HG03565 (cell line): ENCODE measurements at regions not wholly inside any gene's neighbourhood (a gene's known extent, or its start where the extent isn't known, plus 50 kb on each side); places are given as distances from the start of the nearest gene placed in this dataset.

ENCODE experiments used
- ATAC-seq: cut with Tn5 transposase; IDR thresholded peaks from one replicate; pipeline ENCODE4 v1.9.1; 2021; ENCODE audit warnings: mild to moderate bottlenecking, moderate library complexity; ENCODE audit not compliant: unreplicated experiment

DNA sequence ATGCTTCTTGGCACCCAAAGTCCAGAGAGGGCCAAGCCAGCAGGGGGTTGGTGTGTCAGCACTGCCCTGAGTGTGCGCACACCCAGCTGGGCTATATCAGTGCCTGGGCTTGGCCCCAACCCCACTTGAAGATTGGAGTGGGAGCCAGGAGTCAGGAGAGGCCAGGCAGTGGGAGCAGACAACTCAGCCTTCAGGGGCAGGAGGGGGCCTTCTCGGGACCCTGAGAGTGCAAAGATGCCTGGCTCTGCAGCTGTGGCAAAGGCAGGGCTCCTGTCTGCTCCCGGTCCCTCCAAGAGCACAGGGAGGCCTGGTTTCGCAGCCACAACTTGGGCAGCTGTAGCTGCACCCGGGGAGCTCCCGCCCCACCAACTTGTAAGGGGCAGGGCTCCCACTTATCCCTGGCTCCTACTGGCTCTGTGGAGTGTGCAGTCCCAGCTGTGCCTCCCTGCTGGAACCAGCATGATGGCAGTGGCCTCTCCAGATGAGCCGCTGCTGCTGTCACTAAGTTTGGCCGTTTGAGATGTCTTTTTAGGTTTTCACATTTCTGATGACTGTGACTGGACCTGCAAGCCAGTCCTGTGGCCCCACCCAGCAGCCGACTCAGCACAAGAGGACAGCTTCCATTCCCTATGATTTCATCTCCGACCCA lies 148.8 kb upstream of the HS6ST1 start:
- no peak for ATAC-seq

DNA sequence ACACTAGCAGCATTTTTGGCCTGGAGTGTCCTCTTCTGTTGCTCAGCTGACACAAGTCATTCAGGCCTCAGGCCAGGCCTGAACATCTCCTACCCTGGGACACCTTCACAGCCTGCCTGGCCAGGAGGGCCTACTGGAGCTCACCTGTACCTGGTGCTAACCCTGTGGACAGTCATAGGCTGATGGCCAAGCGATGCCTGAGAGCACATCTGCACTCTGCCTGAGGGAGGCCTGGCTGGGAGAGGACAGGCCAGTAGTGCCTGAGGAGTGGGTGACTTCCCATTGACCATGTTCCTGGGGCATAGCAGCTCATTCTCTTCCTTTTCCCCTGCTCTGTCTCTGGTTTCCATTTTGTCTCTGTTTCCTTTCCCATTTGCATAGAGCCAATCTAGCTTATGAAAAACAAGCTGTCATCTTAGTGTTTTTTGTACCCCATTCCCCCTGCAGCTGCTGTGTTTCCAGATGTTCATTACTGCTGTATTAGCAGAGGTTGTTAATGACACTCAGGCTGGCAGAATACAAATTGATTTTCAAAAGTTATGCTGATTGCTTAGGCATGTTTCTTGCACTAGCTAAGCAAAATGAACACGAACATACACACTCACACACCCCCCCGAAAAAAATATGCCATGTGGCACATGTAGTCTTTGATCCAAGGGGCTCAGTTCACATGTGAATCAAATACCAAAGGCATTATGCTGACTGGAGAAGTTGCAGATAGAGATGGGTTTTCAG lies 149.7 kb upstream of the HS6ST1 start:
- ATAC-seq, result no peak

DNA sequence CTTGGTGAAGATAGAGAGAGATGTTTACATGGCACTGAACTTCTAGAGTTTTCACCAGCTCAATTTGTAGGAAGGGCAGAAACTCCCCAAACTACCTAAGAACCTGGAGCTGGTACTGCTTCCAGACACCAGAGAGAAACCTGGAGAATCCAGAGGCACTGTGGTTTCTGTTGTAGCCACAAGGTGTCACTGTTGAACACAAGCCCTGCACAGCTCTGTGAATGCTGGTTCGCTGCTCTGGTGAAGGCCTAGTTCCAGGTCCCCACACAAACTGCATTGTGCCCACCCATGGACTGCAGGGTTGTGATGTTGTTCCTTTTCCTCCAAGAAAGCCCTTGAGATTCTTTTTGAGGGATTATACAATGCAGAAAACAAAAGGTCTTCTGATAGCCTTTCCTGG lies 150.5 kb upstream of the HS6ST1 start:
- no peak for ATAC-seq

DNA sequence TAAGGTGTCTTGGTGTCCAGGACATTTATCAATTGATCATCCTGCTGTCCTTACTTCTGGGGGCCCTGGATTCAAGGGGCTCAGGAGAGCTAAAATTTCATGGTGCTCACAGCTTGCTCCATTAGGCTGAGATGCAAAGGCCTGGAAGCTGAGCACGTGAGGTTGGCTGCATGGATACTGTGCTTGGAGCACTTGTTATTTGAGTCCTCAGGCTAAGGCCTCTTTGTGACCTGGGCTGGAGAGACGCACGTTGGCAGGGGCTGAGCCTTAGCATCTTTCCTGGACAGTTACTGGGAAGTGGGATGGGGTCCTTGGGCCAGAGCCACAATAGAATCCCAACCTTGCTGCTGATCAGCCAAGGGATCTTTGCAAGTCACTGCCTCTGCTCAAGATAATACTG lies 151.2 kb upstream of the HS6ST1 start:
- ATAC-seq, result no peak

DNA sequence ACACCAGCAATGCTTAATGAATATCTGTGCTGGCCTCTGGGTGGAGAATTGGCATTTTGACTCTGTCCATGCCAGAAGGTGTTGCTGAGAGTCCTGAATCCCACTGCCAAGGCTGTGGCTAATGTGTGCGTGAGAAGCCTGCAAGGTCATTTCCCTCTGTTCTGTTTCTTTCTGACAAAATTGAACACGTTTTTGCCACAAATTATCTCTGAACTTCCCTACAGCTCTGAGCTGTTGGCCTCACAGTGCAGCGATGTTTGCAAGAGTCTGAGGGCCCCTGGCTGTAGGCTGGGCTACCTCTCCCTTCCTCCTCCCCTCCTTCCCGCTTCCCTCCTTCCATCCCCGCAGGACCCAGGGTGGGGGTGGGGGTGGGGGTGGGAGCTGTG lies 154.1 kb upstream of the HS6ST1 start:
- peak; percentile 20 for ATAC-seq

DNA sequence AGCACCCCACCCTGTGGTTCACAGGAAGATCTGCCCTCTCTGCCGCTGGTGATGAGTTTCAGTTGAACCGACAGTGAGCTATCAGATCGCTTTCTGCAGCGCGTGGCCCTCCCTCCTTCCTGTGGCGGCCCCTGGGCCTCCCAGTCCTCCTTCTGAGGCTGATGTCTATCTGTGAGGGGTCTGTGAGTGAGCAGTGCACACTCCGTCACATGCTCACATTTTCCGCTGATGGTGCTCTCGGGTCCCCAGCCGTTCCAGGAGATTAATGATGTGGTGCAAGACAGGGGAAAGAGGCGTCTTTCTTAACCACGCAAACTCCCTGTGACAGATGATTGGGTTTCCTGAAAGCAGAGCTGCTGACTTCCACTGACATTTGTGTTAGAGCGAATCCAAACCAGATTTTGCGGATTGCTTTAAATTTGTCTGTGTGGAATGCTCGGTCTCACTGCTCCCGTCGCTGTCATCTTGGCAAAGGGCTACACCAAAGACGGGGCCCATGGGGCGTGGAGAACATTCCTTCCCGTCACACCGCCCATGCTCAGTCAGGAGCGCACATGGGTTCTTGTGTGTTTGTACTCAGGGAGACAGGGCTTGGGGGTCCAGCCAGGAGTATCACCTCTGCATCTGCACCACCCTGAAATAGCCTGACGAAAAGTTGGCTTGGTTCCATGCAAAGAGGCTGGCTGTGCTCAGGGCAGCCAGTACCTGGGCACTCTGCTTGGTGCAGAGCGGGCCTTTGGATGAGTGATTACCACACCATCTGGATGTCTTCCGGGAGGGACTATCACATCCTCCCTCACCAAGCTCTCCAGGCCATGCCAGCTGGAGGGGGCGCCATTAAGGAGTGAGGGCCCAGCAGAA lies 154.7 kb upstream of the HS6ST1 start:
- ATAC-seq, result peak; percentile 85

DNA sequence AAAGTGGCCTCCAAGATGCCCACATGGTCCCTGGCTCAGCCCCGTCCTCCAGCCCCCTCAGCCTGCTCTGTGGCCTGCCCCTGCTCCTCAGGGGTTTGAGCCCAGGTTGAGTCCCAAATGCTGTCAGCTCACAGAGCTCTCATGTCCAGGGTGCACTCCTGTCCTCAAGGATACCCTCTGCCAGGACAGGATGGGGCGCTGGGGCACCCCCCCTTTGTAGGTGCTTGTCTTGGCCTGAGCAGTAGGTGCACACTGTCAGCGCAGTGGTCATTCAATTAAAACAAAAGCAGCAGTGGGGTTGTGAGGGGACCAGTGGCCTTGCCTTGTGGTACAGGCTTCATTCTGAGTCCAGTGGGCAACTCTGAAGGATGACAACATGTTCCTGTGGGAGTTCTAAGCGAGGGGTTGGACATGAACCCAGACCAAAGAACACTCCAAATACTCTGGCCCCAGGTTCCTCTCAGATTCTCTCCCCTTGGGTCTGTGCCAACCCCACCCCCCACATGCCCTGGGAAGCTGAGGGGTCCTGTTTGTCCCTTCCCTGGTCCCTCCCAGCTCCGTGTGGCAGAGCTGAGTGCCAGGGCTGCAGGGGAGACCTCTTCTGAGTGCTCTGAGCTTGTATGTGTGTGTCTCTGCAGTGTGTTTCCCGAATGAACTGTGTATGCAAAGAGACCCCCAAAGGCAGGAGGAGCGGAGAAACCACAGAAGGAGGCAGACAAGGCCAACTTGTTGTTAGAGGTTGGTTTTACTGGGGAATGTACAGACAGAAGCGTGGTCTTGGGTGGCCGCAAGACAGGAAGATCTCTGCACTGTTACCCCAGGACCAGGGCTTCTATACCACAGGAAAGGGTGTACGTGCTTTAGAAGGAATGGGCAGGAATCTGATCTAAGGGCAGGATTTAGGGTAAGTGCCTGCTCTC lies 155.6 kb upstream of the HS6ST1 start:
- no peak for ATAC-seq

DNA sequence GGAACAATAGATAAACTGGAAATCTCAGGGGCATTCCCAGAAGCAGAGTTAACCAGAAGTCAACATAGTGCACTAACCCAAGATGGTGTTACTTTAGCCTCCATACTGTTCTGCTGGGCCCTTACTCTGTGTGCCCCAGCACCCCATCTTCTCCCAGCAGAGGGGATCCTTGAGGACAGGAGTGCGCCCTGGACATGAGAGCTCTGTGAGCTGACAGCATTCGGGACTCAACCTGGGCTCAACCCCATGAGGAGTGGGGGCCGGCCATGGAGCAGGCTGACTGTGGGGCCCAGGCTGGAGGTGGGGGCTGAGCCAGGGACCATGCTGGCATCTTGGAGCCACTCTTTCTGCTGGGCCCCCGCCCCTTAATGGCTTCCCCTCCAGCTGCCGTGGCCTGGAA lies 156.3 kb upstream of the HS6ST1 start:
- no peak for ATAC-seq

DNA sequence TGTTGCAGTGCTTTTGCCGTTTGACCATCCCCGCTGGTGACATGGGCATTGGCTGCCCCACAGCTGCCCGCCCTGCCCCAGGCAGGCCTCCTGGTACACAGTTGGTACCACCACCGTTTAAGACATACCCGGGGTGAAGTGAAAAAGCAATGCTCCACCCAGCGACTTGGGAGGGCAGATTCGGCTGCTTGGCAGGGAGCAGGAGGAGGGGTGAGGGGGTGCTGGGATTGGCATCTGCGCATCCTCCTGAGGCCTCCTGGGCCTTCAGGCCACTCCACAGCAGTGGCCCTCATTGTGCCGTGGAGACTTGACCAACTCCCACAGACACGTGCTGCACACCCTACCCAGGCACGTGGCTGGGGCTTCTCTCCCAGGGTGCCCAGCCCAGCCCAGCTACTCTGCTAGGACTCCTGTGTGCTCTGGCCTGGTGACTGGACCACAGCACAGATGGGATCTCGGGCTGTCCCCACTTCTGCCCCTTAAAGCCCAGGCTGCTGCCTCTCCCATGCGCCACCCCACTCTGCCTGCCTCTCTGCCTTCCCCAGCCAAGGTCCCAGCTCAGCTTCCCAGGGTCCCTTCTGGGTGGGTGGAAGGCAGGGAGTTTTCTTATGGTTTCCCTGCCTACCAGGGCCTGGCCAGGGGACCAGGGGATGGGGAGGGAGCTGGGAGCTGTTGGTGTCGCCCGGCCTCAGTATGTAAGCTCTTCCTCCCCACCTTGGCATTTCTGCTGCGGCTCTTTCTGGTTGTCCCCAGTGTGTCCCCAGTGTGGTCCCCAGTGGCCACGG lies 157.0 kb upstream of the HS6ST1 start:
- no peak for ATAC-seq

DNA sequence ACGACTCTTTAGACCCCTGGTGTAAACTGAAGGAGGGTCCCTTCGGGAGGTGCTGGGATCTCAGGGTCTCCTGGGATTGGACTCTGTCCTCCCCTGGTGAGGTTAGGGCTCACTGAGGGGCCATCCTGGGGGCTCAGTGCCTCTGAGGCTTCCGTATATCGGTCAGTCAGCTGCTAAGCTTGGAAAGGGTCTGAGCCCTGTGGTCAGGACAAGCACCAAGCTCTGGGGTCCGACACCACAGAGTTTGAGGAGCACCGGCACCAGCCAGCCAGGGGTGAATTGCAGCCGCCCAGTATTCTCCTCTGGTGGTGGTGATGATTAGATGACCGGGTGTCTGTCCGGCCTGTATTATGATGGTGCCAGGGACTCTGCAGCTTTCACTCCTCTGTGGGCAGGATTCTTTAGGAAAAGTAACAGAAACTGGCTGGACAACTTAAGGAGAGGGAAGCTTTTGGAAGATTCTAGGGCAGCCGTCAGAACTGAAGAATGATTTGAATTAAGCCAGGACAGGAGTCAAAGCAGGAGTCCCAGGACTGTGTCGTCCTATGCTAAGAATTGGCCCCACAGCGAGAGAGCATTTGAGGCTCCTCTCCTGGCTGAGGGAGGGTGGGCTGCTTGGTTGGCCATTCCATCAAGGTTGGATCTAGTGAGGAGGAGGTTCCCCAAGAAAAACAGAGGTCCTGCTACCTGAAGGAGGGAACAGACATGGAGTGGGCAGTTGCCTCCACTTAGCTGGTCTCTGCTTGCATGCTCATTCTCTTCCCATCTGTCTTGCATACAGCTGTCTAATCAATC lies 158.6 kb upstream of the HS6ST1 start:
- no peak for ATAC-seq

DNA sequence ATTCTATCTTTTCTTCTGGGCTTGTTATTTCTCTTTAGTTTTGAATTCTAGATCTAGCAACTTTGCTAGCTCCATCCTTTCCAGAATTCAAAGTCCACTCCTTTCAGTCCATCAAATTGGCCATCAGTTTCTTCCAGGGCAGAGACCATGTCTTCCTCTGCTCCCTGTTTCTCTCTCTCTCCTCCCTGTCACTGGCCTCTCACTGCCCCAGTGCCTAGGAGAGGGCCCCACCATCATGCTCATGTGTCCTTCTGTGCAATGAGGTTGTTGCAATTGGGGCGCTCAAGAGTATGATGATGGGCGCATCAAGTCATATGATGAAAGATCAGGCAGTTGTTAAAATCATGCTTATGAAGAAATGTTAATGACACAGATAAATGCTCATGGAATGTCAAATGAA lies 159.2 kb upstream of the HS6ST1 start:
- no peak for ATAC-seq

DNA sequence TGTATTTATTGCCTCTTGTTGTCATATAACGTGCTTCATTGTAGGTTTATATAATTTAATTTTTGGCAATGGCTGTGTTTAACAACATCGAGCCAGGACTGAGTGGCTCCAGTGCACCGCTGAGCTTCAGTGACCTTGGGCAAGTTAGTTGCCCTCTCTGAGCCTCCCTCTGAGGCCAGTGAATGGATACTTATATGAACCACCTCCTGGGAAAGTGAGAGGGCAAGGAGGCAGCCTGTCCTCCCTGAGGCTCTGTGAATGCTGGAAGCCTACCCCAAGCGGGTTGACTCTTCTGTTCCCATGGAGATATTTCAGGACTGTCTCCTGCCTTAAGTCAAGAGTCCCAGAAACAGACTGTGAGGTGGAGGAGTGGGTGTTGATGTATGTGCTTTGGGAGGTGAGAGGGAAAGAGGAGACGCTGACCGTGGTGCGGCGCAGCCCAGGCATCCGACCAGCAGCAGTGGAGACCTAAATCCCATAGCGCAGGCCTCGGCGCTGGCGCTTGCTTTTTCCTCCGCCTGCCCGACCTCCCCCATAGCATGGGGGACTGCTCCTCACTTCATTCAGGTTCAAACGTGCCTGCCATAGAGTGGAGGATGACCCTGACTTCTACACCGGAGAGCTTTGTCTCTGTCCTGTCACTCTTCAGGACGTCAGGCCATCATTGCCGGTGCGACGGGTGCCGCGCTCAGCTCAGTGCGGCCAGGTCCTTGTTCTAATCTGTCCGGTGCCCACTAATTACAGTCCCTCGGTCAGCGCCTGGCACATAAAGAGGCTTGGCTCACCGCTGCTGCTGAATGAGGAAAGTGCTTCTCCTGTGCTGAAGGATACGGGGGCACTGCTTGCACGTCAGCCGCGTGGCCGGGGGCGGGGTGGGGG lies 167.3 kb upstream of the HS6ST1 start:
- no peak for ATAC-seq

DNA sequence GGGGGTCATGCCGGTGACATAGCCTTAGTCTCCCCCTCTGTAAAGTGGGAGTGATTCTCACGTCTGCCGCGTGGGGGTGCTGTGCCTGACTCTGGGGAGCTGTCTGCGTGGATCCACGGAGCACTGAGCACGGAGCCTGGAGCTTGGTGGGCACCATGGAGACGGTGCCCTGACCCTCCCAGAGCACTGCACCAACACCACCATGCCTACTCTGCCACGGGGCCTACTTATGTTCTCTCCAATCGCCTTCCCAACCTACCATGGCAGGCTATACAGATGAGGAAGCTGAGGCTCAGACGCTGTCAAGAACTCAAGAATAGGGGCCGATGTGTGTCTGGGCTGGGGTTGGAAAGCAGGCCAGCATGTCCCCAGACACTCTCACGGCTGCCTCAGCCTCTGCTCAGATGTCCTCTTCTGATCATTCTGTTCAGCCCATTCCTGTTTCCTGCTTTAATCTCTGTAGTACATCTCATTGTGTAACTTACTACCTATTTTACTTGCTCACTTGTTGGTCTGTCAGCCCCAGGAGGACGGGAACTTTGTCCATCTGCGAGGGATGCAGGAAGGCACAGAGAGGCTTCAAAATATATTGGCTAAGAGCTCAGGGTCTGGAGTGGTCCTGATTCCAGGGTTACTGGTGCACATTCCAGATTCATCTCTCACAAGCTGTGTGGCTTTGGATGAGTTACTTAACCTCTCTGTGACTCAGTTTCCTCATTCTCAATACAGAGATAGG lies 168.1 kb upstream of the HS6ST1 start:
- no peak for ATAC-seq

DNA sequence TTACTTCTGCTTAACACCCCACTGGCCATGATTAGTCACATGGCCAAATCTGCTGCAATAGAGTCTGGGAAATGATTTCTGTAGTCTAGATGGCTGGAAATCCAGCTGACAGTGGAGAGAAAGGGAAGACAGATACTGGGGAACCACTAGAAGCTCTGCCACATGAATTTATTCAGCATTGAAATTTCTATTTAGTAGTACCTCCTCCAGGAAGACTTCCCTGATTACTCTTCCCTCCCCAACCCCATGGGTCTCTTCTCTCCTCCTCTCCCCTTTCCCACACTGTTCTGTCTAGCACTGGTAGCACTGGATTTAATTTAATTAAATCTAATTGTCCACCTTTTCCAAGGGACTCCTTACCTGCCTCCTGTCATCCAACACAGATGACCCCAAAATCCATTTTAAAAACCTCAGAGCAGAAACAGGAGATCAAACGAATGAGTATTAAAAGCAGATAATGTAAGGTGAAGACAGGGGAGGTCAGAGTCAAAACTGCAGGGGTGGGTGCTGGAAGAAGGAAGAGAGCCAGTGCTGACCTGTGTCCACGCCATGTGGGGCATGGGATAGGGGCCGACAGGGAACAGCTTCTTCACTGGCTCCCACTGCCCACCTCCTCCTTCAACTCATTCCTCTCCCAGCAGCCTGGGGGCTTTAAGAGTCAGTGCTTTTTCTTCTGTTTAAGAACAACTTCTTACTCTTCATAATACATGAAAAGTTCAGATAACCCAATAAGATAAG lies 169.2 kb upstream of the HS6ST1 start:
- no peak for ATAC-seq

DNA sequence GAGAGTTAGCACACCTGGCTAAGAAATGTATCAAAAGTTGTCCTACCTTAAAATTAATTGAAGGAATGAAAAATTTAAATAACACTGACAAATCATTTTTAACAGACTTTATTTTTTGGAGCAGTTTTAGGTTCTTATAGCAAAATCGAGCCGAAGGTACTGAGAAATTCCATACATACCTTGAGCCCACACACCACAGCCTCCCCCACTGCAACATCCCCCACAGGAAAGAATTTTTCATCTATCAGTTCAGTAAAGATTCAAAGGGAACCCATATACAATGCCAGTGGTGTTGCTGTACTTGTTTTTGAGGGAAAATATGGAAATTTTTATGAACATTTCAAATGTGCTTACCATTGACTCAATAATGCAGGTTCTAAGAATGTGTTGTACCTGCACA lies 169.8 kb upstream of the HS6ST1 start:
- ATAC-seq, result no peak

DNA sequence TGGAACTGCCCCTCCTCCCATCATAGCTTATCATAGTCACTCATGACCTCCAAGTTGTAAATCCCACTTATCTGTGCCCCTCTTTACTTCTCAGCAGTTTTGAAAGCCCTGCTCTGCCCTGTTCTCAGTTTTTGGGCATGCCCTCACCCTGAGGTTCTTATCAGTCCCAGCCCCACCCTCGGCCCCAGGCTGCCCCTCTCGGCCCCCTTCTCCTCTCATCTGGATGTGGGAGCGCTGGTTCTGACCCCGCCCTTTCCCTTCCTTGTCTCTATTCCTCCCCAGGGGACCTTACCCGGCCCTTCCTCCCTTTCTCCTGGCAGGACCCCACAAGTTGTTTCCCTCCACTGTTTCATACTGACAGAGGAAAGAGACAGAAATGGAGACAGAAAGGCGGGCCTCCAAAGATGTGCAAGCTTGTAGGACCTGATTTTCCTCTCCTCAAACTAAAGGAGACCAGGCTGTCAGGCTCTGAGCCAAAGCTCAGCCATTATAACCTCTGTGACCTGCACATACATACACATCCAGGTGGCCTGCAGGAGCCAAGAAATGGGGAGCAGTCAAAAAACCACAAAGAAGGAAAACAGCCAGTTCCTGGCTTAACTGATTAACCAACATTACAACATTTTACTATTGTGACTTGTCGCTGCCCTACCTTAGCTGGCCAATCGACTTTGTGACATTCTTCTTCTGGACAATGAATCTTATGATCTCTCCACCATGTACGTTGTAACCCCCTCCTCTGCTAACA lies 171.0 kb upstream of the HS6ST1 start:
- ATAC-seq, result no peak
